ENCODE measurements at regions not wholly inside any gene's neighbourhood (a gene's known extent, or its start where the extent isn't known, plus 50 kb on each side); places are given as distances from the start of the nearest gene placed in this dataset.
"Not testable (repeated sequence)": the region's sequence is repeated elsewhere in the genome, so short reads cannot be mapped to it uniquely, and the experiment has no call there.

GRCh38 chr1:209171151-209171550 is 412.4 kb upstream of the CAMK1G start:
- H3K4me1 ChIP-seq (ENCODE audit: control insufficient read depth, insufficient read depth, low read length) = no peaks in the 10 kb centered on the region
- no peak for TF ChIP-seq SIN3A (IDR thresholded peaks at IDR 0.05; ENCODE audit: borderline replicate concordance, insufficient read depth, low read depth, low read length)
- TF ChIP-seq POLR2AphosphoS5 (IDR thresholded peaks at IDR 0.05; ENCODE audit: low read depth, low read length) = no peak
- TF ChIP-seq, protein P1, sequence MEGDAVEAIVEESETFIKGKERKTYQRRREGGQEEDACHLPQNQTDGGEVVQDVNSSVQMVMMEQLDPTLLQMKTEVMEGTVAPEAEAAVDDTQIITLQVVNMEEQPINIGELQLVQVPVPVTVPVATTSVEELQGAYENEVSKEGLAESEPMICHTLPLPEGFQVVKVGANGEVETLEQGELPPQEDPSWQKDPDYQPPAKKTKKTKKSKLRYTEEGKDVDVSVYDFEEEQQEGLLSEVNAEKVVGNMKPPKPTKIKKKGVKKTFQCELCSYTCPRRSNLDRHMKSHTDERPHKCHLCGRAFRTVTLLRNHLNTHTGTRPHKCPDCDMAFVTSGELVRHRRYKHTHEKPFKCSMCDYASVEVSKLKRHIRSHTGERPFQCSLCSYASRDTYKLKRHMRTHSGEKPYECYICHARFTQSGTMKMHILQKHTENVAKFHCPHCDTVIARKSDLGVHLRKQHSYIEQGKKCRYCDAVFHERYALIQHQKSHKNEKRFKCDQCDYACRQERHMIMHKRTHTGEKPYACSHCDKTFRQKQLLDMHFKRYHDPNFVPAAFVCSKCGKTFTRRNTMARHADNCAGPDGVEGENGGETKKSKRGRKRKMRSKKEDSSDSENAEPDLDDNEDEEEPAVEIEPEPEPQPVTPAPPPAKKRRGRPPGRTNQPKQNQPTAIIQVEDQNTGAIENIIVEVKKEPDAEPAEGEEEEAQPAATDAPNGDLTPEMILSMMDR (IDR thresholded peaks at IDR 0.05) = no peak
- TF ChIP-seq TCF7L2 (IDR thresholded peaks at IDR 0.05; ENCODE audit: low read depth, low read length) = no peak
- TF ChIP-seq REST (IDR thresholded peaks at IDR 0.05; ENCODE audit: insufficient read depth in 1 of 2, low read depth in 2 of 2, low read length in 1 of 2) = no peak
- BruUV-seq (replicated peaks) = no TSS peak
- intact Hi-C loops (cut with micrococcal nuclease; ENCODE audit: unreplicated experiment) = no loop called here
- in situ Hi-C loops (cut with HindIII; ENCODE audit: low pct_unique_long_range_greater_than_20kb, low sequenced_read_pairs) = no loop called here
- no peak overlapping the region for H3K4me3 ChIP-seq (ENCODE audit: low read depth in 2 of 2, low read length in 2 of 2)
- H3K27ac ChIP-seq (ENCODE audit: low read length) = no peak overlapping the region
- POLR2A ChIA-PET = no interaction called here
- H3K9me3 ChIP-seq (ENCODE audit: control insufficient read depth, insufficient read depth, low read depth, low read length) = no peaks in the 10 kb centered on the region
- CTCF ChIA-PET = no interaction called here
- DNase-seq (ENCODE audit: low read depth, low spot score) = no peak
- H3K27me3 ChIP-seq (ENCODE audit: control insufficient read depth, insufficient read depth, low read length) = no peaks in the 10 kb centered on the region
- ATAC-seq = no peak
- no peaks in the 10 kb centered on the region for H3K36me3 ChIP-seq (ENCODE audit: control insufficient read depth, insufficient read depth, low read length)

DNA sequence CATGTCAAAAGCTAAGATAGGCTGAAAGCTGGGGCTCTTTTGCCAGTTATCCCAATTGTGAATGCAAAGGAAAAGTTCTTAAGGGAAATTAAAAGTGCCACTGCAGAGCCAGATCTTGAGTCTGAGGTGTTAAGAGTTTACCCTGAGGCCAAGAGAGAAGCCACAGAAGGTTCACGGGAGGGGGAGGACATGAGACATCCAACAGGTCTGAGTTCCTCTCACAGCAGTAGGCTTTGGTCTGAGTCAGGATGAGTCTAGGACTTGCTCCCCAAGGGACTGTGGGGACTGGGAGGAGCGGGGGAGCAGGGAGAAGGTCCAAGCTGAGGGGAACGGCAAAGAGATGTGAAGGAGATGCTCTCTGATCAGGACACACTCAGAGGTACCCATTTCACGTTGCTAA is 411.2 kb upstream of the CAMK1G start:
- no peaks in the 10 kb centered on the region for H3K4me1 ChIP-seq (ENCODE audit: control insufficient read depth, insufficient read depth, low read length)
- H3K4me3 ChIP-seq (ENCODE audit: low read depth in 2 of 2, low read length in 2 of 2) = no peak overlapping the region
- in situ Hi-C loops (cut with HindIII; ENCODE audit: low pct_unique_long_range_greater_than_20kb, low sequenced_read_pairs) (no loop called here), intact Hi-C loops (cut with micrococcal nuclease; ENCODE audit: unreplicated experiment) (no loop called here)
- no peaks in the 10 kb centered on the region for H3K36me3 ChIP-seq (ENCODE audit: control insufficient read depth, insufficient read depth, low read length)
- no peak for ATAC-seq
- no peak for TF ChIP-seq TCF7L2 (IDR thresholded peaks at IDR 0.05; ENCODE audit: low read depth, low read length)
- no peak for TF ChIP-seq SIN3A (IDR thresholded peaks at IDR 0.05; ENCODE audit: borderline replicate concordance, insufficient read depth, low read depth, low read length)
- TF ChIP-seq POLR2AphosphoS5 (IDR thresholded peaks at IDR 0.05; ENCODE audit: low read depth, low read length) = no peak
- TF ChIP-seq REST (IDR thresholded peaks at IDR 0.05; ENCODE audit: insufficient read depth in 1 of 2, low read depth in 2 of 2, low read length in 1 of 2) = no peak
- TF ChIP-seq, protein P1 (IDR thresholded peaks at IDR 0.05) = no peak
- DNase-seq (ENCODE audit: low read depth, low spot score) = no peak
- CTCF ChIA-PET = no interaction called here
- POLR2A ChIA-PET = no interaction called here
- BruUV-seq (replicated peaks) = no TSS peak
- no peaks in the 10 kb centered on the region for H3K27me3 ChIP-seq (ENCODE audit: control insufficient read depth, insufficient read depth, low read length)
- no peak overlapping the region for H3K27ac ChIP-seq (ENCODE audit: low read length)
- H3K9me3 ChIP-seq (ENCODE audit: control insufficient read depth, insufficient read depth, low read depth, low read length) = no peaks in the 10 kb centered on the region

DNA sequence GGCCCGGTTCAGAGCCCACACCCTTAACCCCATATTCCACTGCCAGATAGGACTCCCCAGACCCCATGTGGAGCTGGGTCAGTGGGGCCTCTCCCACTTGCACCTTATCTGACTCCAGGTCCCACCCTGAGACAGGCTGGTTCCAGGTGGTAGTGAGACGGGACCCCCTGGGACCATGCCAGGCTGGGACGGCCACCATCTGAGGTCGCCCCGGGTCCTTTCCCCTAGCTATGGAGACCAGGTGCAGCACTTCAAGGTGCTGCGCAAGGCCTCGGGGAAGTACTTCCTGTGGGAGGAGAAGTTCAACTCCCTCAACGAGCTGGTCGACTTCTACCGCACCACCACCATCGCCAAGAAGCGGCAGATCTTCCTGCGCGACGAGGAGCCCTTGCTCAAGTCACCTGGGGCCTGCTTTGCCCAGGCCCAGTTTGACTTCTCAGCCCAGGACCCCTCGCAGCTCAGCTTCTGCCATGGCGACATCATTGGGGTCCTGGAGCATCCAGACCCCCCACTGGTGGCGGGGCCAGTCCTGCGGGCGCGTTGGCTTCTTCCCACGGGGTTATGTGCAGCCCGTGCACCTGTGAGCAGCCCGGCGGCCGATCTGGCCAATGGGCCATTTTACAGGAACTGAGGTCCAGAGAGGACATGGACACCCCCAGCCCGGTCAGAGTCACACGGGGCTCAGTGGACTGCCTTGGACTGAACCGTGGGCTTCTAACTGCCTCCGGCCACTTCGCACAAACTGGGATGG is 410.5 kb upstream of the CAMK1G start:
- in situ Hi-C loops (cut with HindIII; ENCODE audit: low pct_unique_long_range_greater_than_20kb, low sequenced_read_pairs); DNase-seq (ENCODE audit: low read depth, low spot score); ATAC-seq; H3K9me3 ChIP-seq (ENCODE audit: control insufficient read depth, insufficient read depth, low read depth, low read length); H3K27me3 ChIP-seq (ENCODE audit: control insufficient read depth, insufficient read depth, low read length); intact Hi-C loops (cut with micrococcal nuclease; ENCODE audit: unreplicated experiment); POLR2A ChIA-PET; H3K4me1 ChIP-seq (ENCODE audit: control insufficient read depth, insufficient read depth, low read length); H3K36me3 ChIP-seq (ENCODE audit: control insufficient read depth, insufficient read depth, low read length); BruUV-seq (replicated peaks); H3K27ac ChIP-seq (ENCODE audit: low read length); H3K4me3 ChIP-seq (ENCODE audit: low read depth in 2 of 2, low read length in 2 of 2): not testable (repeated sequence)
- CTCF ChIA-PET = interaction anchor here (0.5 kb wide), 1 partner anchor 31 kb away, joined by 3 read pairs; no protein-coding TSS in a partner anchor
